ENCODE measurements at regions not wholly inside any gene's neighbourhood (a gene's known extent, or its start where the extent isn't known, plus 50 kb on each side); places are given as distances from the start of the nearest gene placed in this dataset.
"Not testable (repeated sequence)": the region's sequence is repeated elsewhere in the genome, so short reads cannot be mapped to it uniquely, and the experiment has no call there.

GRCh38 chr11:42410251-42410955, 901.4 kb upstream of the API5 start:
- in situ Hi-C loops (cut with MboI; ENCODE audit: low sequenced_read_pairs): no loop called here

- in situ Hi-C loops (cut with MboI; ENCODE audit: low sequenced_read_pairs): no loop called here
Observed at GRCh38 chr11:42412590-42412989, 899.2 kb upstream of the API5 start.

GRCh38 chr11:42417691-42418090, 894.1 kb upstream of the API5 start:
- in situ Hi-C loops (cut with MboI; ENCODE audit: low sequenced_read_pairs): no loop called here

GRCh38 chr11:42422090-42422489, 889.7 kb upstream of the API5 start:
- in situ Hi-C loops (cut with MboI; ENCODE audit: low sequenced_read_pairs): no loop called here

GRCh38 chr11:42434911-42435310, 876.9 kb upstream of the API5 start:
- in situ Hi-C loops (cut with MboI; ENCODE audit: low sequenced_read_pairs): not testable (repeated sequence)

GRCh38 chr11:42444406-42444805, 867.4 kb upstream of the API5 start:
- in situ Hi-C loops (cut with MboI; ENCODE audit: low sequenced_read_pairs): no loop called here

- in situ Hi-C loops (cut with MboI; ENCODE audit: low sequenced_read_pairs): no loop called here
Observed at GRCh38 chr11:42462558-42463310, 849.1 kb upstream of the API5 start.

GRCh38 chr11:42465623-42466022, 846.2 kb upstream of the API5 start:
- in situ Hi-C loops (cut with MboI; ENCODE audit: low sequenced_read_pairs): no loop called here

- in situ Hi-C loops (cut with MboI; ENCODE audit: low sequenced_read_pairs): no loop called here
Observed at GRCh38 chr11:42473106-42473505, 838.7 kb upstream of the API5 start.

- in situ Hi-C loops (cut with MboI; ENCODE audit: low sequenced_read_pairs): no loop called here
Observed at GRCh38 chr11:42482822-42483221, 829.0 kb upstream of the API5 start.

GRCh38 chr11:42490506-42490905, 821.3 kb upstream of the API5 start:
- in situ Hi-C loops (cut with MboI; ENCODE audit: low sequenced_read_pairs): no loop called here

GRCh38 chr11:42494459-42494858, 817.3 kb upstream of the API5 start:
- in situ Hi-C loops (cut with MboI; ENCODE audit: low sequenced_read_pairs): no loop called here

GRCh38 chr11:42498971-42499370, 812.8 kb upstream of the API5 start:
- in situ Hi-C loops (cut with MboI; ENCODE audit: low sequenced_read_pairs): no loop called here

GRCh38 chr11:42502151-42502550, 809.6 kb upstream of the API5 start:
- in situ Hi-C loops (cut with MboI; ENCODE audit: low sequenced_read_pairs): loop anchor here (25.0 kb wide), 1 partner anchor 1040 kb away; the partner anchor contains the start of gene LRRC4C

- in situ Hi-C loops (cut with MboI; ENCODE audit: low sequenced_read_pairs): loop anchor here (25.0 kb wide), 1 partner anchor 1060 kb away; the partner anchor contains the start of gene LRRC4C
Observed at GRCh38 chr11:42521994-42522393, 789.8 kb upstream of the API5 start.

GRCh38 chr11:42524534-42525227, 787.1 kb upstream of the API5 start:
- in situ Hi-C loops (cut with MboI; ENCODE audit: low sequenced_read_pairs): loop anchor here (25.0 kb wide), 1 partner anchor 1062 kb away; the partner anchor contains the start of gene LRRC4C

GRCh38 chr11:42526426-42526825, 785.4 kb upstream of the API5 start:
- in situ Hi-C loops (cut with MboI; ENCODE audit: low sequenced_read_pairs): no loop called here

- in situ Hi-C loops (cut with MboI; ENCODE audit: low sequenced_read_pairs): no loop called here
Observed at GRCh38 chr11:42528471-42528870, 783.3 kb upstream of the API5 start.

- in situ Hi-C loops (cut with MboI; ENCODE audit: low sequenced_read_pairs): no loop called here
Observed at GRCh38 chr11:42528911-42529310, 782.9 kb upstream of the API5 start.

- in situ Hi-C loops (cut with MboI; ENCODE audit: low sequenced_read_pairs): no loop called here
Observed at GRCh38 chr11:42536611-42537360, 775.0 kb upstream of the API5 start.

- in situ Hi-C loops (cut with MboI; ENCODE audit: low sequenced_read_pairs): no loop called here
Observed at GRCh38 chr11:42542336-42542735, 769.5 kb upstream of the API5 start.
